Breast epithelium (tissue), 3 donors: ENCODE measurements at regions not wholly inside any gene's neighbourhood (a gene's known extent, or its start where the extent isn't known, plus 50 kb on each side); places are given as distances from the start of the nearest gene placed in this dataset.

Source experiments
- CTCF ChIP-seq, 3 donors: fragments of 450-650 bp; IDR thresholded peaks; one replicate each; pipeline ENCODE4 v1.5.1; 2016 to 2017; ENCODE audit warnings: antibody characterized with exemption in 3 of 3, mild to moderate bottlenecking in 3 of 3, moderate library complexity in 3 of 3
- POLR2A ChIP-seq: fragments of 450-650 bp; IDR thresholded peaks from one replicate; pipeline ENCODE4 v1.6.1; 2016; ENCODE audit warnings: antibody characterized with exemption, mild to moderate bottlenecking, moderate library complexity
- POLR2AphosphoS5 ChIP-seq, 3 donors: sonication (generic); formaldehyde crosslinking; IDR thresholded peaks; one replicate each; pipeline ENCODE4 v1.6.1; 2017; ENCODE audit warnings: antibody characterized with exemption in 3 of 3

DNA sequence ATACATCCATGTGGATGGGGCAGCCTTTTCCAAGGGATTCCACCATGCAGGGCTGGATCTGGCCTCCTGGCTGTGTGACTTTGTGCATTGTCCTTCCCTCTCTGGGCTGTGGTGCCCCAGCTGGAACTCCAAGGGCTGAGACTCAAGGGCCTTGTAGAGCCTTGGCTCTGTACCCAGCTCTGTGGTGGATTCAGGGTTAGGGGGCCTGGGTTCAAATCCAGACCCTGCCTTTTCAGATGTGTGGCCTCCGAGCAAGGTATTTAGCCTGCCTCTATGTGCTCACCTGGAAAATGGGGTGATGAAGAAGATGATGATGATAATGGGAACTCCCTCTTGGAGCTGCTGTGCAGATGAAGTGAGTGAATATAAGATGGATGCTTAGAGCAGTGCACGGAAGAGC lies 161.9 kb downstream of the WNT7A start:
- TF ChIP-seq CTCF (IDR thresholded peaks at IDR 0.05), result no peak
- no peak for TF ChIP-seq POLR2A
- no peak for TF ChIP-seq POLR2AphosphoS5 (IDR thresholded peaks at IDR 0.05)
